ENCODE measurements at regions not wholly inside any gene's neighbourhood (a gene's known extent, or its start where the extent isn't known, plus 50 kb on each side); places are given as distances from the start of the nearest gene placed in this dataset.

DNA sequence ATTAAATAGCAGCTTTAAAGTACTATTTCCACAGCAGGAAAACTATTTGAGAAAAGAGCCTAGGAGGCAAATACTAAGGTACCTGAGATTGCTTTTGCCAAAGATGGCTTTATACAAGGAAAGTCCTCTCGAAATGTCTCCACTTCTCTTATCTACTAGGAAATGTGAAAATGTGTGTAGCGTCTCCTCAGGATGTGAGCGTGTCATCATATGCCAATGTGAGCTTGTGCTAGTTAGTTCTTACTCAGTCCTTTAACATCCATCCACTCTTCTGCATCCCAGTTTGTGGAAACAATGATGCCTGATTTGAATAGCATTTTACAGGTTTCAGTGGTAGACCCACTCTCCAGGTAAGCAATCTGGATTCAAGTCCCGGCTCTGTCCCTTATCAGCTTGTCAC lies 421.0 kb downstream of the DYNC2H1 start:
- intact Hi-C loops (cut with DNase I; ENCODE audit: low total_unique reads) = no loop called here
- TF ChIP-seq POLR2A (IDR thresholded peaks at IDR 0.05) = no peak
- TF ChIP-seq, protein P1, sequence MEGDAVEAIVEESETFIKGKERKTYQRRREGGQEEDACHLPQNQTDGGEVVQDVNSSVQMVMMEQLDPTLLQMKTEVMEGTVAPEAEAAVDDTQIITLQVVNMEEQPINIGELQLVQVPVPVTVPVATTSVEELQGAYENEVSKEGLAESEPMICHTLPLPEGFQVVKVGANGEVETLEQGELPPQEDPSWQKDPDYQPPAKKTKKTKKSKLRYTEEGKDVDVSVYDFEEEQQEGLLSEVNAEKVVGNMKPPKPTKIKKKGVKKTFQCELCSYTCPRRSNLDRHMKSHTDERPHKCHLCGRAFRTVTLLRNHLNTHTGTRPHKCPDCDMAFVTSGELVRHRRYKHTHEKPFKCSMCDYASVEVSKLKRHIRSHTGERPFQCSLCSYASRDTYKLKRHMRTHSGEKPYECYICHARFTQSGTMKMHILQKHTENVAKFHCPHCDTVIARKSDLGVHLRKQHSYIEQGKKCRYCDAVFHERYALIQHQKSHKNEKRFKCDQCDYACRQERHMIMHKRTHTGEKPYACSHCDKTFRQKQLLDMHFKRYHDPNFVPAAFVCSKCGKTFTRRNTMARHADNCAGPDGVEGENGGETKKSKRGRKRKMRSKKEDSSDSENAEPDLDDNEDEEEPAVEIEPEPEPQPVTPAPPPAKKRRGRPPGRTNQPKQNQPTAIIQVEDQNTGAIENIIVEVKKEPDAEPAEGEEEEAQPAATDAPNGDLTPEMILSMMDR (IDR thresholded peaks at IDR 0.05) = no peak
- 93 to 95% methylated on average over 4 of the region's 4 CpGs for WGBS, 2 donors
- H3K4me3 ChIP-seq (ENCODE audit: low read depth, poor library complexity, severe bottlenecking) = no peak overlapping the region
- no peak for DNase-seq (ENCODE audit: low spot score in 2 of 2)

DNA sequence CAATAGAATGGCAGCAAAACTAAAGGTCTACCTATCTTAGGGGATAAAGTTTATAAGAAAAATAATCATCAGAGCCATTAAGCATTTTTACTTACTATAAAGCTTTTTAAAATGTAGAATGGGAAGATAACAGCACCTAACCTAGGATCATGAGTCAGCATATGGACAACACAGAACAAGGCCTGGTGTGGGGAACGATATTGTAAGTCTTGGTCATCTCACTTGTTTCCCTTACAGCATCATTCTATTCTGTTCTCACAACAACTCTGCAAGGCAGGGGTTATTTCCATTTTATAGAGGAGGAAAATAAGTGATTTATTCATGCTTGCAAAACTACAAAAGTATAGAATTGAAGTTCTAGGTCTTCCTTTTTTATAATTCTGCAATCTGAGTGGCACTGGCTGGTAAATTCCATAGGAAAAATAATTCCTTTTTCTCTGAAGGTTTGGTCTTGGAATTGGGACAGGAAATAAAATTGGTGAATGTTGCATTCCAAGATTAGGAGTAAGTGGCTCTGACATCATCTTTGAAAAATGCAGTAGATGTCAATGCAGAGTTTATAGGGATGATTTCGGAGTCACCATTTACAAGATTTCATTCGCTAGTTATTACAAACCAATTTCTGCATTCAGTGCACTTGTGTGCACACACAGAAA lies 423.0 kb downstream of the DYNC2H1 start:
- TF ChIP-seq, protein P1 (IDR thresholded peaks at IDR 0.05) = no peak
- WGBS, 2 donors = 44 to 52% methylated on average over 3 of the region's 3 CpGs
- DNase-seq (ENCODE audit: low spot score in 2 of 2) = no peak
- intact Hi-C loops (cut with DNase I; ENCODE audit: low total_unique reads) = no loop called here
- H3K4me3 ChIP-seq (ENCODE audit: low read depth, poor library complexity, severe bottlenecking) = no peak overlapping the region

DNA sequence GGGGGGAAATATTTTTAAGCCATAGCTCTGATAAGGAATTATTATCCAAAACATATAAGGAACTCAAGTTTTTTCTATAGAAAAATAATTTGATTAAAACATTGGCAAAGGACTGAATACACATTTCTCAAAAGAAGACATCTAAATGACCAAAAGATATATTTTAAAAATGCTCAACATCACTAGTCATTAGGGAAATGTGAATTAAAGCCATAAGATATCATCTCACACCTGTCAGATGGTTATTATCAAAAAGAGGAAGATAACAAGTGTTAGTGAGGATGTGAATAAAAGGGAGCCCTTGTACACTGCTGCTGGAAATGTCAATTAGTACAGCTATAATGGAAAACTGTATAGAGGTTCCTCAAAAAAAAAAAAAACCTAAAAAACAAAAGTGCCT lies 425.0 kb downstream of the DYNC2H1 start:
- intact Hi-C loops (cut with DNase I; ENCODE audit: low total_unique reads) = no loop called here
- TF ChIP-seq, protein P1 (IDR thresholded peaks at IDR 0.05) = no peak
- TF ChIP-seq POLR2A (IDR thresholded peaks at IDR 0.05) = no peak
- H3K4me3 ChIP-seq (ENCODE audit: low read depth, poor library complexity, severe bottlenecking) = no peak overlapping the region
- DNase-seq (ENCODE audit: low spot score in 2 of 2) = no peak

- intact Hi-C loops (cut with DNase I; ENCODE audit: low total_unique reads) = no loop called here
- WGBS, 2 donors = 82% methylated on average over 2 of the region's 2 CpGs
- no peak for DNase-seq (ENCODE audit: low spot score in 2 of 2)
- H3K4me3 ChIP-seq (ENCODE audit: low read depth, poor library complexity, severe bottlenecking) = no peak overlapping the region
- TF ChIP-seq, protein P1 (IDR thresholded peaks at IDR 0.05) = no peak
- no peak for TF ChIP-seq POLR2A (IDR thresholded peaks at IDR 0.05)
These were observed 425.7 kb downstream of the DYNC2H1 start for GRCh38 chr11:103534959-103535358.

GRCh38 chr11:103536335-103536722 lies 427.1 kb downstream of the DYNC2H1 start:
- no peak for TF ChIP-seq POLR2A (IDR thresholded peaks at IDR 0.05)
- TF ChIP-seq, protein P1 (IDR thresholded peaks at IDR 0.05) = no peak
- intact Hi-C loops (cut with DNase I; ENCODE audit: low total_unique reads) = no loop called here
- no peak overlapping the region for H3K4me3 ChIP-seq (ENCODE audit: low read depth, poor library complexity, severe bottlenecking)
- WGBS, 2 donors = 74 to 79% methylated on average over 10 of the region's 10 CpGs
- no peak for DNase-seq (ENCODE audit: low spot score in 2 of 2)

GRCh38 chr11:103537904-103538502 lies 428.8 kb downstream of the DYNC2H1 start:
- no peak for DNase-seq (ENCODE audit: low spot score in 2 of 2)
- no peak overlapping the region for H3K4me3 ChIP-seq (ENCODE audit: low read depth, poor library complexity, severe bottlenecking)
- TF ChIP-seq, protein P1 (IDR thresholded peaks at IDR 0.05) = no peak
- no peak for TF ChIP-seq POLR2A (IDR thresholded peaks at IDR 0.05)
- intact Hi-C loops (cut with DNase I; ENCODE audit: low total_unique reads) = no loop called here

Data from lower leg skin (tissue), 4 donors.